ENCODE measurements at regions not wholly inside any gene's neighbourhood (a gene's known extent, or its start where the extent isn't known, plus 50 kb on each side); places are given as distances from the start of the nearest gene placed in this dataset.
A peak's percentile ranks its signal among the peaks of the same experiment; 100 is the strongest.

DNA sequence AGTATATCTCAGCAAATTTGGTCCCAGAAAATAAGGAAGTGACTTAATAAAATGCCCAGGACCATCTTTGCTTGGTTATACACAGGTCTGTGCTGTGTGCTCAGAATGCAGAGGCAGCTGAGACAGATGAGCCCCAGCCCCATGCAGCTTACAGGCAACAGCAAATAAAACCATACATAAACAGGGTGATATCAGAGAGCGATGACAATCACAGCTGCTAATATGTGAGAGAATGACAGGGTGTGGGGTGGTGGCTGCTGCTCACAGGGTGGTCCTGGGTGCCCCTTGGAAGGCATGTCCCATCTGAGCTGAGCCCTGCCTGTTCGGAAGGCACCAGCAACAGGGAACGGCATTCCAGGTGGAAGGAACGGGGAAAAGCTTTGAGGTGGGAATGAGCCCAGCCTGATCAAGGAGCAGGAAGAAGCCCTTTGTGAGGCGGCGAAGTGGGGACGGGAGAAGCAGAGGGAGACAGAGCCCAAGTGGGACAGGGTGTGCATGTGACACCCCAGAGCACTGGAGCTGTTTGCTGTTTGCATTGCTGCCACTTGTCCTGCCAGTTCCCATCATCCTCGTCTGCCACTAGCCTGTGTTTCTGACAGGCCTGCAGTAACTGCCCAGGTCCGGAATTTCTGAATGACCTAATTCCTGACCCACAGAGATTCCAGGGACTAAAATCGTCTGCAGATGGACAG lies 150.5 kb downstream of the KATNIP start:
- H4K20me1 ChIP-seq (ENCODE audit: control insufficient read depth, insufficient read depth, insufficient read length): no peaks in the 10 kb centered on the region
- no peak overlapping the region for H3T11ph ChIP-seq (ENCODE audit: low read length)
- no peak overlapping the region for H2BK12ac ChIP-seq (ENCODE audit: insufficient read length, low read depth, low read length)
- H2AFZ ChIP-seq (ENCODE audit: low read length): no peak overlapping the region
- no peak overlapping the region for H2BK15ac ChIP-seq (ENCODE audit: low read depth, low read length)
- no peak for DNase-seq
- H3K4me2 ChIP-seq (ENCODE audit: insufficient read depth, insufficient read length, low read length): no peak overlapping the region
- H2BK120ac ChIP-seq (ENCODE audit: low read depth, low read length, poor library complexity, severe bottlenecking): no peak overlapping the region
- H4K5ac ChIP-seq (ENCODE audit: insufficient read length, low read depth, low read length): no peak overlapping the region
- H2BK5ac ChIP-seq (ENCODE audit: insufficient read length, low read length): no peak overlapping the region
- no peak overlapping the region for H3K27ac ChIP-seq (ENCODE audit: insufficient read length, low read depth, low read length)
- H3K79me1 ChIP-seq (ENCODE audit: insufficient read depth, low read depth, low read length, poor library complexity, severe bottlenecking): no peaks in the 10 kb centered on the region
- H3K14ac ChIP-seq (ENCODE audit: insufficient read depth, low read length): no peak overlapping the region
- H3K23ac ChIP-seq (ENCODE audit: insufficient read length, low read depth, low read length): no peak overlapping the region
- Mint-ChIP-seq H3K27ac (0 out of 7 replicates have a peak overlapping the region, but pooled peaks of 1 of the 3 experiments have one; percentile 31), H3K9me3 (peaks cover 0 to 2% of the 10 kb centered on the region in 2 experiments; a peak in 1 of 5 replicates), H3K36me3 (ENCODE audit: insufficient read depth in 1 of 3, low read depth in 3 of 3) (peaks cover 0 to 5% (median 3%) of the 10 kb centered on the region in 3 experiments; a peak in 4 of 7 replicates), H3K27me3 (ENCODE audit: low read depth) (no peaks in the 10 kb centered on the region; the same call in 1 of the 2 replicates), H3K4me1 (peaks cover 38 to 47% of the 10 kb centered on the region in 2 experiments), H3K4me3 (no peak overlapping the region)
- no peak overlapping the region for H4K91ac ChIP-seq (ENCODE audit: insufficient read length, low read depth, low read length)
- no peaks in the 10 kb centered on the region for H3K79me2 ChIP-seq (ENCODE audit: insufficient read depth, low read length)
- peaks cover 7% of the 10 kb centered on the region; the same call in 1 of the 2 replicates for H3K4me1 ChIP-seq (ENCODE audit: insufficient read depth, low read length)
- H2BK20ac ChIP-seq (ENCODE audit: low read depth, low read length, poor library complexity, severe bottlenecking): no peak overlapping the region
- no peaks in the 10 kb centered on the region for H3K23me2 ChIP-seq (ENCODE audit: insufficient read length, low read depth, low read length, poor library complexity, severe bottlenecking)
- H3K9me3 ChIP-seq (ENCODE audit: control insufficient read depth, low read depth, low read length): no peaks in the 10 kb centered on the region
- H3K4ac ChIP-seq (ENCODE audit: low read depth, low read length): no peak overlapping the region
- no peak overlapping the region for H3K9ac ChIP-seq (ENCODE audit: extremely low read depth, insufficient read length, low read length)
- no peak overlapping the region for H3K56ac ChIP-seq (ENCODE audit: insufficient read length, low read depth, low read length)
- no CpG with 5 or more reads among the region's 10 CpGs for WGBS (ENCODE audit: extremely low coverage, insufficient read length, low lambda C conversion rate)
- H2AK5ac ChIP-seq (ENCODE audit: insufficient read length, low read length): no peak overlapping the region
- TF ChIP-seq, protein P1, sequence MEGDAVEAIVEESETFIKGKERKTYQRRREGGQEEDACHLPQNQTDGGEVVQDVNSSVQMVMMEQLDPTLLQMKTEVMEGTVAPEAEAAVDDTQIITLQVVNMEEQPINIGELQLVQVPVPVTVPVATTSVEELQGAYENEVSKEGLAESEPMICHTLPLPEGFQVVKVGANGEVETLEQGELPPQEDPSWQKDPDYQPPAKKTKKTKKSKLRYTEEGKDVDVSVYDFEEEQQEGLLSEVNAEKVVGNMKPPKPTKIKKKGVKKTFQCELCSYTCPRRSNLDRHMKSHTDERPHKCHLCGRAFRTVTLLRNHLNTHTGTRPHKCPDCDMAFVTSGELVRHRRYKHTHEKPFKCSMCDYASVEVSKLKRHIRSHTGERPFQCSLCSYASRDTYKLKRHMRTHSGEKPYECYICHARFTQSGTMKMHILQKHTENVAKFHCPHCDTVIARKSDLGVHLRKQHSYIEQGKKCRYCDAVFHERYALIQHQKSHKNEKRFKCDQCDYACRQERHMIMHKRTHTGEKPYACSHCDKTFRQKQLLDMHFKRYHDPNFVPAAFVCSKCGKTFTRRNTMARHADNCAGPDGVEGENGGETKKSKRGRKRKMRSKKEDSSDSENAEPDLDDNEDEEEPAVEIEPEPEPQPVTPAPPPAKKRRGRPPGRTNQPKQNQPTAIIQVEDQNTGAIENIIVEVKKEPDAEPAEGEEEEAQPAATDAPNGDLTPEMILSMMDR (conservative IDR thresholded peaks at IDR 0.05): no peak
- no peaks in the 10 kb centered on the region for H3K27me3 ChIP-seq (ENCODE audit: insufficient read depth, low read length)
- H4K8ac ChIP-seq (replicated peaks; ENCODE audit: insufficient read length, low read depth, low read length): no peak overlapping the region
- no peak overlapping the region for H3K18ac ChIP-seq (ENCODE audit: insufficient read length, low read depth, low read length)
